Endothelial cell (in vitro differentiated cells): ENCODE measurements at regions not wholly inside any gene's neighbourhood (a gene's known extent, or its start where the extent isn't known, plus 50 kb on each side); places are given as distances from the start of the nearest gene placed in this dataset.

Source experiments
- DNase-seq: peaks from one replicate; pipeline ENCODE4 v3.0.0; 2021; ENCODE audit warnings: low spot score
- H3K27ac Mint-ChIP-seq: one replicate; pipeline ENCODE4 v1.8.0; 2021; ENCODE audit warnings: mixed read lengths, inconsistent platforms; ENCODE audit not compliant: unreplicated experiment
- H3K27me3 Mint-ChIP-seq: one replicate; pipeline ENCODE4 v1.8.0; 2021; ENCODE audit warnings: mild to moderate bottlenecking, moderate library complexity, mixed read lengths, inconsistent platforms; ENCODE audit not compliant: unreplicated experiment
- H3K36me3 Mint-ChIP-seq: one replicate; pipeline ENCODE4 v1.8.0; 2021; ENCODE audit warnings: mild to moderate bottlenecking, low read depth, mixed read lengths, inconsistent platforms; ENCODE audit not compliant: unreplicated experiment
- H3K4me1 Mint-ChIP-seq: one replicate; pipeline ENCODE4 v1.8.0; 2021; ENCODE audit warnings: mild to moderate bottlenecking, mixed read lengths, inconsistent platforms; ENCODE audit not compliant: unreplicated experiment
- H3K4me3 Mint-ChIP-seq: one replicate; pipeline ENCODE4 v1.8.0; 2021; ENCODE audit warnings: mild to moderate bottlenecking, mixed read lengths, inconsistent platforms; ENCODE audit not compliant: unreplicated experiment
- H3K9me3 Mint-ChIP-seq: one replicate; pipeline ENCODE4 v1.8.0; 2021; ENCODE audit warnings: mixed read lengths, inconsistent platforms; ENCODE audit not compliant: unreplicated experiment
- CTCF ChIP-seq: fragments of 200-600 bp; sonication (generic); IDR thresholded peaks from one replicate; pipeline ENCODE4 v1.5.0; 2021; ENCODE audit warnings: antibody characterized with exemption; ENCODE audit not compliant: unreplicated experiment

GRCh38 chr2:210844016-210844415, 287.6 kb downstream of the CPS1 start:
- no peaks in the 10 kb centered on the region for H3K9me3 Mint-ChIP-seq
- DNase-seq = no peak
- no peaks in the 10 kb centered on the region for H3K4me1 Mint-ChIP-seq
- no peak overlapping the region for H3K4me3 Mint-ChIP-seq
- no peaks in the 10 kb centered on the region for H3K27me3 Mint-ChIP-seq
- no peak overlapping the region for H3K27ac Mint-ChIP-seq
- no peaks in the 10 kb centered on the region for H3K36me3 Mint-ChIP-seq
- TF ChIP-seq CTCF = no peak

- no peaks in the 10 kb centered on the region for H3K9me3 Mint-ChIP-seq
- H3K27me3 Mint-ChIP-seq = no peaks in the 10 kb centered on the region
- no peak overlapping the region for H3K27ac Mint-ChIP-seq
- H3K4me1 Mint-ChIP-seq = no peaks in the 10 kb centered on the region
- DNase-seq = no peak
- no peaks in the 10 kb centered on the region for H3K36me3 Mint-ChIP-seq
- no peak overlapping the region for H3K4me3 Mint-ChIP-seq
- TF ChIP-seq CTCF = no peak
These were observed 302.9 kb downstream of the CPS1 start for GRCh38 chr2:210859314-210859713.

- H3K9me3 Mint-ChIP-seq = no peaks in the 10 kb centered on the region
- H3K4me1 Mint-ChIP-seq = no peaks in the 10 kb centered on the region
- H3K36me3 Mint-ChIP-seq = no peaks in the 10 kb centered on the region
- no peaks in the 10 kb centered on the region for H3K27me3 Mint-ChIP-seq
- no peak for DNase-seq
- no peak for TF ChIP-seq CTCF
- H3K27ac Mint-ChIP-seq = no peak overlapping the region
- H3K4me3 Mint-ChIP-seq = no peak overlapping the region
These were observed 303.9 kb downstream of the CPS1 start for GRCh38 chr2:210860276-210860675.

GRCh38 chr2:210861038-210861665, 304.8 kb downstream of the CPS1 start:
- no peak for TF ChIP-seq CTCF
- Mint-ChIP-seq H3K4me1 (no peaks in the 10 kb centered on the region), H3K36me3 (no peaks in the 10 kb centered on the region), H3K27me3 (no peaks in the 10 kb centered on the region), H3K9me3 (no peaks in the 10 kb centered on the region), H3K4me3 (no peak overlapping the region), H3K27ac (no peak overlapping the region)
- no peak for DNase-seq

GRCh38 chr2:210862283-210863065, 306.1 kb downstream of the CPS1 start:
- no peaks in the 10 kb centered on the region for H3K4me1 Mint-ChIP-seq
- H3K4me3 Mint-ChIP-seq = no peak overlapping the region
- H3K36me3 Mint-ChIP-seq = no peaks in the 10 kb centered on the region
- no peaks in the 10 kb centered on the region for H3K27me3 Mint-ChIP-seq
- H3K27ac Mint-ChIP-seq = no peak overlapping the region
- DNase-seq = no peak
- no peak for TF ChIP-seq CTCF
- H3K9me3 Mint-ChIP-seq = no peaks in the 10 kb centered on the region
